RWPE1 (cell line): ENCODE measurements at regions not wholly inside any gene's neighbourhood (a gene's known extent, or its start where the extent isn't known, plus 50 kb on each side); places are given as distances from the start of the nearest gene placed in this dataset.

Experiments
- CTCF ChIA-PET: fragments of 350-600 bp; sonication (Branson Sonifier 250); formaldehyde crosslinking; extraction: SDS; loops from one replicate; lab custom pipeline; 2021; lab: Yijun Ruan, JAX
- POLR2A ChIA-PET: fragments of 400-600 bp; formaldehyde crosslinking; extraction: SDS; loops from one replicate; lab custom pipeline; 2020; ENCODE audit warnings: antibody characterized with exemption; ENCODE audit not compliant: low non-redundant PET; lab: Yijun Ruan, JAX
- DNase-seq: peaks from one replicate; pipeline ENCODE4 v3.0.0; 2012; ENCODE audit warnings: low spot score
- H3K27ac ChIP-seq: fragments of 450-650 bp; 2 replicates; pipeline ENCODE4 v1.5.1; 2017
- TF ChIP-seq, protein P1 (sequence below): fragments of 450-650 bp; conservative IDR thresholded peaks from 2 replicates; pipeline ENCODE4 v1.5.1; 2017; ENCODE audit warnings: low read depth, mild to moderate bottlenecking

DNA sequence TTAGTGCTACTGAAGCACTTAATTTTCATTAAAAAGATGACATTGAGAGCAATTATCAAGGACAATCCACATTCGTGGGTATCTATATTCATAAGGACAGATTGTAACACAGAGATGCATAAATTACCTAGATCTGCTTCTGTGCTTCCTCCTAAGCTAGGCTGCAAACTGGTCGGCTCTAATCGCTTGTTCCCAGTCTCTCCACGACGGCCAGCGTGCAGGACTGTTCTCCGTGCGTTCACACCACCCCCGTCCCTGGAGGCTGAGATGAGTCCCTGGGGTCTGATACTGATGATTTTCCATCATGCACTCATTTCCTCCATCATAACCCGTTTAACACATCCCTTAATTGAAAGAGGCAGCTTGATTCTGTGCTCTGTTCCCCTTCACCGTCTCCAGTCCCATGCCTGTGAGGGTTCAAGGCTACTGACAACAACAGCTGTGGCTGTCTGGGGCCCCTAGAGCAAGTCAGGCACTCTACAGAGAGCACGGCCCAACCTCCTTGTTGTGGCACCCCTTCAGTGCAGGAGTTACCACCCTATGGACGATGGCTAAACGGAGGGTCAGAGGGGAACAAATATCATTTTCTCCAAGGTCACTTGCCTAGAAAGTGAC is 469.6 kb downstream of the NPHP4 start:
- ChIA-PET CTCF (interaction anchor here (0.5 to 0.7 kb wide), 2 partner anchors 117 to 233 kb away, joined by 3 to 4 read pairs; no protein-coding TSS in a partner anchor), POLR2A (no interaction called here)

DNA sequence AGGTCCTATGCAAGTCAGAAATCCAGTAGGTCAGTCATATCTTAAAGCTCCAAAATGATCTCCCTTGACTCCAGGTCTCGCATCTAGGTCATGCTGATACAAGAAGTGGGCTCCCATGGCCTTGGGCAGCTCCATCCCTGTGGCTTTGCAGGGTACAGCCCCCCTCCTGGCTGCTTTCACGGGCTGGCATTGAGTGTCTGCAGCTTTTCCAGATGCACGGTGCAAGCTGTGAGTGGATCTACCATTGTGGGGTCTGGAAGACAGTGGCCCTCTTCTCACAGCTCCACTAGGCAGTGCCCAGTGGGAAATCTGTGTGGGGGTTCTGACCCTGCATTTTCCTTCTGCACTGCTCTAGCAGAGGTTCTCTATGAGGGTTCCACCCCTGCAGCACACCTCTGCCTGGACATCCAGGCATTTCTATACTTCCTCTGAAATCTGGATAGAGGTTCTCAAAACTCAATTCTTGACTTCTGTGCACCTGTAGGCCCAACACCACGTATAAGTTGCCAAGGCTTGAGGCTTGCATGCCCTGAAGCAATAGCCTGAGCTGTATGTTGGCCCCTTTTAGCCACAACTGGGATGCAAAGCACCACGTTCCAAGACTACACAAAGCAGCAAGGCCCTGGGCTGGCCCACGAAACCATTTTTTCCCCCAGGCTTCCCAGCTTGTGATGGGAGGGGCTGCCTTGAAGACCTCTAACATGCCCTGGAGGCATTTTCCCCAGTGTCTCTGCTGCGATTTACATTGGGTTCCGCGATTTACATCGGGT is 472.7 kb downstream of the NPHP4 start:
- DNase-seq, result no peak
- TF ChIP-seq, protein P1, sequence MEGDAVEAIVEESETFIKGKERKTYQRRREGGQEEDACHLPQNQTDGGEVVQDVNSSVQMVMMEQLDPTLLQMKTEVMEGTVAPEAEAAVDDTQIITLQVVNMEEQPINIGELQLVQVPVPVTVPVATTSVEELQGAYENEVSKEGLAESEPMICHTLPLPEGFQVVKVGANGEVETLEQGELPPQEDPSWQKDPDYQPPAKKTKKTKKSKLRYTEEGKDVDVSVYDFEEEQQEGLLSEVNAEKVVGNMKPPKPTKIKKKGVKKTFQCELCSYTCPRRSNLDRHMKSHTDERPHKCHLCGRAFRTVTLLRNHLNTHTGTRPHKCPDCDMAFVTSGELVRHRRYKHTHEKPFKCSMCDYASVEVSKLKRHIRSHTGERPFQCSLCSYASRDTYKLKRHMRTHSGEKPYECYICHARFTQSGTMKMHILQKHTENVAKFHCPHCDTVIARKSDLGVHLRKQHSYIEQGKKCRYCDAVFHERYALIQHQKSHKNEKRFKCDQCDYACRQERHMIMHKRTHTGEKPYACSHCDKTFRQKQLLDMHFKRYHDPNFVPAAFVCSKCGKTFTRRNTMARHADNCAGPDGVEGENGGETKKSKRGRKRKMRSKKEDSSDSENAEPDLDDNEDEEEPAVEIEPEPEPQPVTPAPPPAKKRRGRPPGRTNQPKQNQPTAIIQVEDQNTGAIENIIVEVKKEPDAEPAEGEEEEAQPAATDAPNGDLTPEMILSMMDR, result no peak
- ChIA-PET POLR2A (no interaction called here), CTCF (no interaction called here)
- H3K27ac ChIP-seq, result no peak overlapping the region

More for the DNA sequence above, 469.6 kb downstream of the NPHP4 start:
- no peak for DNase-seq
- no peak overlapping the region for H3K27ac ChIP-seq
- TF ChIP-seq, protein P1, result no peak

- CTCF ChIA-PET, result interaction anchor here (1.6 kb wide), 1 partner anchor 229 kb away, joined by 8 read pairs; no protein-coding TSS in a partner anchor
- no peak for DNase-seq
- H3K27ac ChIP-seq, result no peak overlapping the region
- POLR2A ChIA-PET, result no interaction called here
- TF ChIP-seq, protein P1, result no peak
Measured at GRCh38 chr1:5516756-5517155, 475.5 kb downstream of the NPHP4 start.

- ChIA-PET POLR2A (no interaction called here), CTCF (interaction anchor here (0.6 to 1.0 kb wide), 3 partner anchors 231 to 815 kb away, joined by 3 to 4 read pairs (median 3); no protein-coding TSS in a partner anchor)
- TF ChIP-seq, protein P1, result no peak
- DNase-seq, result no peak
- H3K27ac ChIP-seq, result no peak overlapping the region
Measured at GRCh38 chr1:5515501-5515900, 476.7 kb downstream of the NPHP4 start.

DNA sequence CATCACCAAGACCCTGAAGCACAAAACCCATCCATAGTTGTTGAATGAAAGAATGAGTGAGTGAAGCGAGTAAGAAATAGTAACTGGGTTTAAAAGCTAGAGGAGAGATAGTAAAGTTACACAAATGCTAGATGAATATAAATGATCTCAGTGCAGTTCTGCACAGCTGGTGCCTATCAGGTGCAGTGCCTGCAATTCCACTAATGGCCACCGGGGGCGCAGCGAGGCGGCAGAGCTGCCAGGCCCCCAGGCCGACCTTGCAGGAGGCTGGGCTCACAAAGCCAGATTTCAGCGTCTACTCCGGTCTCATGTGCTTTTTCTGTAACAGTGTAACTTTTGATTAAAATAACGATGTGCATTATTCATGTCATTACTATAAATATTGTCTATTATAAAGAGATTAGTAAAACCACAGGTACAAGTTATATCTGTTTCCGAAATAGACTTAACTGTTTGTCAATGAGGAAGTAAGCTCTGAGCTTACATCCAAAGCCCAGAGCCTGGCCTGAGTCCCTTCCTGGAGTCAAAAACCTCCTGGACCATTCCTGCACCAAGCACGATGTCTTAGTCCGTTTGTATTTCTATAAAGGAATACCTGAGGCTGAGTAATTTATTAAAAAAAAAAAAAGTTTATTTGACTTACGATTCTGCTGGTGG is 477.6 kb downstream of the NPHP4 start:
- CTCF ChIA-PET, result interaction anchor here (0.5 to 1.3 kb wide), 21 partner anchors 10 to 861 kb away, joined by 3 to 5 read pairs (median 3); no protein-coding TSS in a partner anchor
- POLR2A ChIA-PET, result no interaction called here
- DNase-seq, result peak; percentile 82

More for the DNA sequence above, 477.6 kb downstream of the NPHP4 start:
- TF ChIP-seq, protein P1, result peak; percentile 99
- no peak overlapping the region for H3K27ac ChIP-seq
